K562 (cell line): ENCODE measurements at regions not wholly inside any gene's neighbourhood (a gene's known extent, or its start where the extent isn't known, plus 50 kb on each side); places are given as distances from the start of the nearest gene placed in this dataset.

ENCODE experiments used
- ATAC-seq: fragments of 200-7000 bp; cut with Tn5 transposase; 3 replicates; pipeline ENCODE4 v1.9.1; 2020; ENCODE audit warnings: moderate library complexity
- BruUV-seq: library from RNA; stranded (reverse); fragments of 400-500 nt; replicated peaks from 2 replicates; lab custom pipeline; 2021; lab: Mats Ljungman, UMichigan
- CTCF ChIA-PET: fragments of 300-600 bp; formaldehyde crosslinking; extraction: SDS; loops from one replicate; lab custom pipeline; 2021; ENCODE audit warnings: low intra/inter-chr PET ratio; lab: Yijun Ruan, JAX
- POLR2A ChIA-PET: fragments of 300-600, 350-650 bp; sonication (Branson Sonifier 250); formaldehyde crosslinking; extraction: SDS; loops from one replicate; lab custom pipeline; 2021; ENCODE audit warnings: antibody characterized with exemption, inconsistent platforms; lab: Yijun Ruan, JAX
- DNase-seq, 4 experiments: peaks; one replicate each; pipeline versions ENCODE4 v3.0.0 to v3.0.0-alpha.2; 2011 to 2018; ENCODE audit warnings: low spot score in 3 of 4, mixed read lengths in 3 of 4; ENCODE audit errors: extremely low read depth in 1 of 4
- FAIRE-seq: peaks from 2 replicates; lab custom pipeline; 2011; peaks lifted over from hg19 to GRCh38; lab: Jason Lieb, UNC
- H2AFZ ChIP-seq: 2 replicates; pipeline ENCODE4 v1.6.0; 2011; ENCODE audit warnings: low read depth, low read length, control low read depth, inconsistent platforms
- H3K27ac ChIP-seq: fragments of 200-600 bp; 3 replicates; pipeline ENCODE4 v1.8.0; 2011; ENCODE audit warnings: low read depth, mild to moderate bottlenecking, control low read depth, inconsistent platforms, low read length, moderate library complexity, mixed read lengths; ENCODE audit errors: extremely low read depth
- H3K27me3 ChIP-seq, 2 experiments: fragments of 300-600 bp in 1 of 2; 2 replicates in 1 of 2; 3 replicates in 1 of 2; pipeline versions ENCODE4 v1.6.0 to v1.8.0; 2011; ENCODE audit warnings: inconsistent platforms in 2 of 2, low read length in 2 of 2, mild to moderate bottlenecking in 1 of 2, mixed read lengths in 1 of 2, moderate library complexity in 1 of 2; ENCODE audit not compliant: control insufficient read depth in 2 of 2, insufficient read depth in 2 of 2
- H3K36me3 ChIP-seq: fragments of 300-600 bp; 3 replicates; pipeline ENCODE4 v1.8.0; 2011; ENCODE audit warnings: mild to moderate bottlenecking, low read length, inconsistent platforms; ENCODE audit not compliant: control insufficient read depth, insufficient read depth
- H3K4me1 ChIP-seq, 2 experiments: fragments of 200-600 bp in 1 of 2; replicated peaks in 1 of 2; 2 replicates in 1 of 2; 3 replicates in 1 of 2; pipeline versions ENCODE4 v1.5.1 to v1.8.0; 2011; ENCODE audit warnings: inconsistent platforms in 2 of 2, low read length in 2 of 2, mild to moderate bottlenecking in 1 of 2, mixed read lengths in 1 of 2, moderate library complexity in 1 of 2; ENCODE audit not compliant: control insufficient read depth in 2 of 2, insufficient read depth in 2 of 2
- H3K4me2 ChIP-seq: 2 replicates; pipeline ENCODE4 v1.6.1; 2011; ENCODE audit warnings: low read length, control low read depth, inconsistent platforms, mixed read lengths; ENCODE audit not compliant: insufficient read depth
- H3K4me3 ChIP-seq: fragments of 200-600 bp; sonication (generic), shearing (Covaris generic); 2 replicates; pipeline ENCODE4 v1.5.1; 2016; ENCODE audit warnings: control low read depth, inconsistent platforms
- H3K79me2 ChIP-seq: fragments of 200-600 bp; 3 replicates; pipeline ENCODE4 v1.8.0; 2011; ENCODE audit warnings: low read length, inconsistent platforms; ENCODE audit not compliant: control insufficient read depth, insufficient read depth
- H3K9ac ChIP-seq, 2 experiments: 2 replicates each; pipeline versions ENCODE4 v1.6.0 to v1.6.1; 2011; ENCODE audit warnings: low read depth in 2 of 2, low read length in 2 of 2, control low read depth in 1 of 2, inconsistent platforms in 1 of 2, mild to moderate bottlenecking in 1 of 2, mixed read lengths in 1 of 2; ENCODE audit not compliant: insufficient read depth in 1 of 2
- H3K9me1 ChIP-seq: one replicate; pipeline ENCODE4 v1.6.0; 2011; ENCODE audit warnings: inconsistent platforms, mild to moderate bottlenecking, low read length, moderate library complexity; ENCODE audit not compliant: control insufficient read depth, insufficient read depth
- H3K9me3 ChIP-seq: replicated peaks from 2 replicates; pipeline ENCODE4 v1.5.1; 2011; ENCODE audit warnings: low read depth, low read length, inconsistent platforms; ENCODE audit not compliant: control insufficient read depth, insufficient read depth
- H4K20me1 ChIP-seq: replicated peaks from 2 replicates; pipeline ENCODE4 v1.6.1; 2011; ENCODE audit warnings: low read length, inconsistent platforms, mixed read lengths; ENCODE audit not compliant: control insufficient read depth, insufficient read depth
- CBX1 ChIP-seq: sonication (generic); IDR thresholded peaks from 2 replicates; pipeline ENCODE4 v1.6.1; 2016; ENCODE audit warnings: antibody characterized with exemption, low read depth, mild to moderate bottlenecking
- JUN ChIP-seq, 2 experiments: sonication (generic) in 1 of 2; formaldehyde crosslinking in 1 of 2; IDR thresholded peaks; 2 replicates each; pipeline versions ENCODE4 v1.6.1 to v1.8.0; 2012 to 2022; ENCODE audit warnings: borderline replicate concordance in 2 of 2, mild to moderate bottlenecking in 2 of 2, improper control_type of control experiment in 1 of 2, low read depth in 1 of 2, low read length in 1 of 2, missing genetic modification reagents in 1 of 2
- NFE2 ChIP-seq: IDR thresholded peaks from 2 replicates; pipeline ENCODE4 v1.6.1; 2014; ENCODE audit warnings: antibody characterized with exemption, low read depth
- POLR2AphosphoS2 ChIP-seq: IDR thresholded peaks from 2 replicates; pipeline ENCODE4 v1.6.1; 2012; ENCODE audit warnings: low read length, improper control_type of control experiment
- SIN3B ChIP-seq: fragments of 450-650 bp; IDR thresholded peaks from 2 replicates; pipeline ENCODE4 v1.6.1; 2017; ENCODE audit warnings: low read depth, mild to moderate bottlenecking, moderate library complexity
- ZNF263 ChIP-seq: sonication (generic); formaldehyde crosslinking; IDR thresholded peaks from 2 replicates; pipeline ENCODE4 v1.8.0; 2022; ENCODE audit warnings: mild to moderate bottlenecking, missing genetic modification reagents, borderline replicate concordance
- WGBS: fragments of 100-300 bp; shearing (Covaris generic); methylation state at CpG from one replicate; pipeline ENCODE4 v1.1.6; 2016; ENCODE audit warnings: low coverage, mixed read lengths; ENCODE audit not compliant: insufficient coverage; ENCODE audit errors: missing lambda C conversion rate; 5-methylcytosine and 5-hydroxymethylcytosine counted together
- in situ Hi-C: fragments of 300-500 bp; cut with MboI; formaldehyde crosslinking; loops from 4 replicates; pipeline ENCODE4 v1.15.0; 2018; ENCODE audit warnings: inconsistent platforms, mixed read lengths
- intact Hi-C: fragments of 100-400 bp; cut with micrococcal nuclease; formaldehyde crosslinking; loops from 2 replicates; pipeline ENCODE4 v1.14.2; 2022
- TF ChIP-seq, protein P1 (sequence below): fragments of 450-650 bp; IDR thresholded peaks from 2 replicates; pipeline ENCODE4 v1.6.1; 2016; ENCODE audit warnings: missing biosample characterization, missing genetic modification characterization

GRCh38 chr6:9697263-9697931, 717.5 kb downstream of the TFAP2A start:
- H3K4me2 ChIP-seq, result no peak overlapping the region
- no peak for DNase-seq
- no peaks in the 10 kb centered on the region for H3K9me1 ChIP-seq
- H3K9me3 ChIP-seq, result peaks cover 2% of the 10 kb centered on the region
- H3K4me1 ChIP-seq, result no peaks in the 10 kb centered on the region
- H3K79me2 ChIP-seq, result no peaks in the 10 kb centered on the region
- ChIA-PET CTCF (no interaction called here), POLR2A (no interaction called here)
- H3K9ac ChIP-seq, result no peak overlapping the region
- BruUV-seq, result no TSS peak
- FAIRE-seq, result no peak
- no peak overlapping the region for H3K4me3 ChIP-seq
- no peaks in the 10 kb centered on the region for H3K27me3 ChIP-seq
- no peak overlapping the region for H2AFZ ChIP-seq
- no peak for ATAC-seq
- no peaks in the 10 kb centered on the region for H4K20me1 ChIP-seq
- no peaks in the 10 kb centered on the region for H3K36me3 ChIP-seq
- intact Hi-C loops, result no loop called here
- H3K27ac ChIP-seq, result no peak overlapping the region
- TF ChIP-seq JUN (IDR thresholded peaks at IDR 0.05; ENCODE audit: borderline replicate concordance, low read depth, low read length) (no peak), JUN (CRISPR knock-in tag; IDR thresholded peaks at IDR 0.05; ENCODE audit: borderline replicate concordance) (no peak), SIN3B (no peak), NFE2 (no peak), CBX1 (no peak), ZNF263 (CRISPR knock-in tag) (no peak), POLR2AphosphoS2 (no peak)
- TF ChIP-seq, protein P1, sequence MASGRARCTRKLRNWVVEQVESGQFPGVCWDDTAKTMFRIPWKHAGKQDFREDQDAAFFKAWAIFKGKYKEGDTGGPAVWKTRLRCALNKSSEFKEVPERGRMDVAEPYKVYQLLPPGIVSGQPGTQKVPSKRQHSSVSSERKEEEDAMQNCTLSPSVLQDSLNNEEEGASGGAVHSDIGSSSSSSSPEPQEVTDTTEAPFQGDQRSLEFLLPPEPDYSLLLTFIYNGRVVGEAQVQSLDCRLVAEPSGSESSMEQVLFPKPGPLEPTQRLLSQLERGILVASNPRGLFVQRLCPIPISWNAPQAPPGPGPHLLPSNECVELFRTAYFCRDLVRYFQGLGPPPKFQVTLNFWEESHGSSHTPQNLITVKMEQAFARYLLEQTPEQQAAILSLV (tag), result no peak
- TF ChIP-seq, all 486 proteins: peak for 0
- 5% methylated on average over 7 of the region's 7 CpGs for WGBS
- in situ Hi-C loops, result no loop called here
